ENCODE measurements at regions not wholly inside any gene's neighbourhood (a gene's known extent, or its start where the extent isn't known, plus 50 kb on each side); places are given as distances from the start of the nearest gene placed in this dataset.
"Not testable (repeated sequence)": the region's sequence is repeated elsewhere in the genome, so short reads cannot be mapped to it uniquely, and the experiment has no call there.

- POLR2A ChIA-PET, result interaction anchor here (0.9 kb wide), 1 partner anchor 12 kb away, joined by 6 read pairs; no protein-coding TSS in a partner anchor
- H3K4me2 ChIP-seq (ENCODE audit: insufficient read depth, low read length); ATAC-seq; H3K4me1 ChIP-seq (replicated peaks in 1 of 2; ENCODE audit: control insufficient read depth in 2 of 2, insufficient read depth in 2 of 2, low read length in 2 of 2); FAIRE-seq; intact Hi-C loops (cut with micrococcal nuclease); H2AFZ ChIP-seq (ENCODE audit: low read depth, low read length); H3K4me3 ChIP-seq; H4K20me1 ChIP-seq (replicated peaks; ENCODE audit: control insufficient read depth, insufficient read depth, low read length); DNase-seq (ENCODE audit: extremely low read depth in 1 of 4, low spot score in 3 of 4); H3K36me3 ChIP-seq (ENCODE audit: control insufficient read depth, insufficient read depth, low read length); in situ Hi-C loops (cut with MboI); BruUV-seq (replicated peaks); H3K9me1 ChIP-seq (ENCODE audit: control insufficient read depth, insufficient read depth, low read length); H3K79me2 ChIP-seq (ENCODE audit: control insufficient read depth, insufficient read depth, low read length); H3K27ac ChIP-seq (ENCODE audit: extremely low read depth, low read depth, low read length); H3K9me3 ChIP-seq (replicated peaks; ENCODE audit: control insufficient read depth, insufficient read depth, low read depth, low read length); H3K9ac ChIP-seq (ENCODE audit: insufficient read depth in 1 of 2, low read depth in 2 of 2, low read length in 2 of 2): not testable (repeated sequence)
- CTCF ChIA-PET (ENCODE audit: low intra/inter-chr PET ratio), result interaction anchor here (0.9 kb wide), 1 partner anchor 74 kb away, joined by 3 read pairs; no protein-coding TSS in a partner anchor
- 5% methylated on average over 1 of the region's 4 CpGs for WGBS (ENCODE audit: insufficient coverage, low coverage, missing lambda C conversion rate)
- peaks cover 0 to 10% of the 10 kb centered on the region in 2 experiments; a peak in 2 of 5 replicates for H3K27me3 ChIP-seq (ENCODE audit: control insufficient read depth in 2 of 2, insufficient read depth in 2 of 2, low read length in 2 of 2)
Observed at GRCh38 chr12:108421082-108421481, 82.0 kb upstream of the CMKLR1 start.

- H3K27me3 ChIP-seq (ENCODE audit: control insufficient read depth in 2 of 2, insufficient read depth in 2 of 2, low read length in 2 of 2); H3K9ac ChIP-seq (ENCODE audit: insufficient read depth in 1 of 2, low read depth in 2 of 2, low read length in 2 of 2); H4K20me1 ChIP-seq (replicated peaks; ENCODE audit: control insufficient read depth, insufficient read depth, low read length); H3K4me3 ChIP-seq; H2AFZ ChIP-seq (ENCODE audit: low read depth, low read length); H3K4me1 ChIP-seq (replicated peaks in 1 of 2; ENCODE audit: control insufficient read depth in 2 of 2, insufficient read depth in 2 of 2, low read length in 2 of 2); intact Hi-C loops (cut with micrococcal nuclease); H3K79me2 ChIP-seq (ENCODE audit: control insufficient read depth, insufficient read depth, low read length); FAIRE-seq; H3K9me1 ChIP-seq (ENCODE audit: control insufficient read depth, insufficient read depth, low read length); H3K36me3 ChIP-seq (ENCODE audit: control insufficient read depth, insufficient read depth, low read length); ATAC-seq; POLR2A ChIA-PET; DNase-seq (ENCODE audit: extremely low read depth in 1 of 4, low spot score in 3 of 4); BruUV-seq (replicated peaks); CTCF ChIA-PET (ENCODE audit: low intra/inter-chr PET ratio); H3K27ac ChIP-seq (ENCODE audit: extremely low read depth, low read depth, low read length); in situ Hi-C loops (cut with MboI); H3K9me3 ChIP-seq (replicated peaks; ENCODE audit: control insufficient read depth, insufficient read depth, low read depth, low read length); H3K4me2 ChIP-seq (ENCODE audit: insufficient read depth, low read length): not testable (repeated sequence)
- WGBS (ENCODE audit: insufficient coverage, low coverage, missing lambda C conversion rate), result 22% methylated on average over 4 of the region's 20 CpGs
Observed at GRCh38 chr12:108420421-108420820, 81.3 kb upstream of the CMKLR1 start.

Data from K562 (cell line).